Neural cell (in vitro differentiated cells): ENCODE measurements at regions not wholly inside any gene's neighbourhood (a gene's known extent, or its start where the extent isn't known, plus 50 kb on each side); places are given as distances from the start of the nearest gene placed in this dataset.

ENCODE experiments used
- H2AFZ ChIP-seq: fragments of 200-600, 300-800 bp; sonication (generic), shearing (Covaris generic); 2 replicates; pipeline ENCODE4 v1.6.0; 2014; ENCODE audit warnings: low read depth, mild to moderate bottlenecking, antibody characterized with exemption, low read length, moderate library complexity
- H3F3A ChIP-seq: fragments of 200-600 bp; shearing (Covaris generic); 2 replicates; pipeline ENCODE4 v1.6.1; 2016; ENCODE audit warnings: mild to moderate bottlenecking, moderate library complexity, mixed read lengths, antibody characterized with exemption, low read length; ENCODE audit not compliant: insufficient read depth, poor library complexity, severe bottlenecking
- H3K27ac ChIP-seq: fragments of 200-600, 300-800 bp; sonication (generic), shearing (Covaris generic); 2 replicates; pipeline ENCODE4 v1.5.1; 2014; ENCODE audit warnings: mild to moderate bottlenecking, low read length, moderate library complexity
- H3K27me3 ChIP-seq: fragments of 300-800, 200-600 bp; sonication (generic), shearing (Covaris generic); 2 replicates; pipeline ENCODE4 v1.6.0; 2014; ENCODE audit warnings: mild to moderate bottlenecking, low read depth, low read length, moderate library complexity; ENCODE audit not compliant: insufficient read depth
- H3K36me3 ChIP-seq: fragments of 300-800, 200-600 bp; sonication (generic), shearing (Covaris generic); 2 replicates; pipeline ENCODE4 v1.5.1; 2014; ENCODE audit warnings: mild to moderate bottlenecking, antibody characterized with exemption, low read length, moderate library complexity; ENCODE audit not compliant: insufficient read depth
- H3K4me2 ChIP-seq: fragments of 300-800, 200-600 bp; sonication (generic), shearing (Covaris generic); 2 replicates; pipeline ENCODE4 v1.6.0; 2014; ENCODE audit warnings: mild to moderate bottlenecking, low read length
- H3K4me3 ChIP-seq: fragments of 300-800, 200-600 bp; sonication (generic), shearing (Covaris generic); 2 replicates; pipeline ENCODE4 v1.5.1; 2014; ENCODE audit warnings: mild to moderate bottlenecking, low read length, moderate library complexity
- H3K79me2 ChIP-seq: fragments of 200-600 bp; shearing (Covaris generic); replicated peaks from 2 replicates; pipeline ENCODE4 v1.6.0; 2014; ENCODE audit warnings: mild to moderate bottlenecking, low read length, moderate library complexity; ENCODE audit not compliant: insufficient read depth
- H3K9ac ChIP-seq: fragments of 300-800, 200-600 bp; sonication (generic), shearing (Covaris generic); 2 replicates; pipeline ENCODE4 v1.6.1; 2016; ENCODE audit warnings: mild to moderate bottlenecking, low read length, mixed read lengths
- H3K9me2 ChIP-seq: fragments of 200-600 bp; shearing (Covaris generic); 2 replicates; pipeline ENCODE4 v1.6.1; 2016; ENCODE audit warnings: mild to moderate bottlenecking, low read length, mixed read lengths; ENCODE audit not compliant: insufficient read depth
- H3K9me3 ChIP-seq: fragments of 200-600, 300-800 bp; sonication (generic), shearing (Covaris generic); 2 replicates; pipeline ENCODE4 v1.6.1; 2016; ENCODE audit warnings: mild to moderate bottlenecking, mixed run types, low read length, moderate library complexity, mixed read lengths
- H4K20me1 ChIP-seq: fragments of 200-600 bp; shearing (Covaris generic); 2 replicates; pipeline ENCODE4 v1.6.1; 2016; ENCODE audit warnings: mild to moderate bottlenecking, mixed run types; ENCODE audit not compliant: insufficient read depth
- EP300 ChIP-seq: fragments of 450-650 bp; conservative IDR thresholded peaks from 2 replicates; pipeline ENCODE4 v1.6.1; 2014; ENCODE audit warnings: antibody characterized with exemption, mild to moderate bottlenecking, moderate library complexity; ENCODE audit not compliant: poor library complexity, severe bottlenecking
- EZH2 ChIP-seq: fragments of 200-600, 300-800 bp; shearing (Covaris generic), sonication (generic); IDR thresholded peaks from 2 replicates; pipeline ENCODE4 v1.6.1; 2014; ENCODE audit warnings: antibody characterized with exemption, low read length, borderline replicate concordance, mild to moderate bottlenecking; ENCODE audit not compliant: insufficient read depth, poor library complexity, severe bottlenecking
- MXI1 ChIP-seq: fragments of 450-650 bp; conservative IDR thresholded peaks from 2 replicates; pipeline ENCODE4 v1.6.1; 2014; ENCODE audit warnings: antibody characterized with exemption, mild to moderate bottlenecking; ENCODE audit not compliant: poor library complexity, severe bottlenecking
- POLR2AphosphoS5 ChIP-seq: IDR thresholded peaks from 2 replicates; pipeline ENCODE4 v1.6.1; 2012
- RAD21 ChIP-seq: fragments of 450-650 bp; conservative IDR thresholded peaks from 2 replicates; pipeline ENCODE4 v1.6.1; 2014; ENCODE audit warnings: antibody characterized with exemption, mild to moderate bottlenecking, moderate library complexity
- SMC3 ChIP-seq: fragments of 450-650 bp; conservative IDR thresholded peaks from 2 replicates; pipeline ENCODE4 v1.6.1; 2014; ENCODE audit warnings: antibody characterized with exemption, mild to moderate bottlenecking, moderate library complexity; ENCODE audit not compliant: poor library complexity
- TAF1 ChIP-seq: IDR thresholded peaks from 2 replicates; pipeline ENCODE4 v1.6.1; 2012; ENCODE audit warnings: low read depth
- TF ChIP-seq, protein P1 (sequence below): IDR thresholded peaks from 2 replicates; pipeline ENCODE4 v1.6.1; 2012; ENCODE audit warnings: borderline replicate concordance
- TF ChIP-seq, protein P2 (sequence below): fragments of 450-650 bp; IDR thresholded peaks from 2 replicates; pipeline ENCODE4 v1.5.1; 2014; ENCODE audit warnings: antibody characterized with exemption, mild to moderate bottlenecking, moderate library complexity; ENCODE audit not compliant: poor library complexity, severe bottlenecking

DNA sequence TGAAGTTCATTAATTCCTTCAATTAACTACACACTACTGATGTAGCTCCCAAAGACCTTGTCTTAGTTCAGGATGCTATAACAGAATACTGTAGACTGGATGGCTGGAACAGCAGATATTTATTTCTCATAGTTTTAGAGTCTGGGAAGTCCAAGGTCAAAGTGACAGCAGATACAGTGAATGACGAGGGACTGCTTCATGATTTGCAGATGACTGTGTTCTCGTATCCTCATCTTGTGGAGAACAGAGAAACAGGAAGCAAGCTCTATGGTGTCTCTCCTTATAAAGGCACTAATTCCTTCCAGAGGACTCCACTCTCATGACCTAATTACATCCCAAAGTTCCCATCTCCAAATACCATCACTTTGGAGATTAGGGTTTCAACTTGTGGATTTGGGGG is 65.6 kb upstream of the MAP1B start:
- no peak for TF ChIP-seq TAF1
- TF ChIP-seq SMC3 = no peak
- no peak for TF ChIP-seq MXI1
- no peak for TF ChIP-seq RAD21
- TF ChIP-seq, protein P1, sequence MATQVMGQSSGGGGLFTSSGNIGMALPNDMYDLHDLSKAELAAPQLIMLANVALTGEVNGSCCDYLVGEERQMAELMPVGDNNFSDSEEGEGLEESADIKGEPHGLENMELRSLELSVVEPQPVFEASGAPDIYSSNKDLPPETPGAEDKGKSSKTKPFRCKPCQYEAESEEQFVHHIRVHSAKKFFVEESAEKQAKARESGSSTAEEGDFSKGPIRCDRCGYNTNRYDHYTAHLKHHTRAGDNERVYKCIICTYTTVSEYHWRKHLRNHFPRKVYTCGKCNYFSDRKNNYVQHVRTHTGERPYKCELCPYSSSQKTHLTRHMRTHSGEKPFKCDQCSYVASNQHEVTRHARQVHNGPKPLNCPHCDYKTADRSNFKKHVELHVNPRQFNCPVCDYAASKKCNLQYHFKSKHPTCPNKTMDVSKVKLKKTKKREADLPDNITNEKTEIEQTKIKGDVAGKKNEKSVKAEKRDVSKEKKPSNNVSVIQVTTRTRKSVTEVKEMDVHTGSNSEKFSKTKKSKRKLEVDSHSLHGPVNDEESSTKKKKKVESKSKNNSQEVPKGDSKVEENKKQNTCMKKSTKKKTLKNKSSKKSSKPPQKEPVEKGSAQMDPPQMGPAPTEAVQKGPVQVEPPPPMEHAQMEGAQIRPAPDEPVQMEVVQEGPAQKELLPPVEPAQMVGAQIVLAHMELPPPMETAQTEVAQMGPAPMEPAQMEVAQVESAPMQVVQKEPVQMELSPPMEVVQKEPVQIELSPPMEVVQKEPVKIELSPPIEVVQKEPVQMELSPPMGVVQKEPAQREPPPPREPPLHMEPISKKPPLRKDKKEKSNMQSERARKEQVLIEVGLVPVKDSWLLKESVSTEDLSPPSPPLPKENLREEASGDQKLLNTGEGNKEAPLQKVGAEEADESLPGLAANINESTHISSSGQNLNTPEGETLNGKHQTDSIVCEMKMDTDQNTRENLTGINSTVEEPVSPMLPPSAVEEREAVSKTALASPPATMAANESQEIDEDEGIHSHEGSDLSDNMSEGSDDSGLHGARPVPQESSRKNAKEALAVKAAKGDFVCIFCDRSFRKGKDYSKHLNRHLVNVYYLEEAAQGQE = no peak
- TF ChIP-seq, protein P2, sequence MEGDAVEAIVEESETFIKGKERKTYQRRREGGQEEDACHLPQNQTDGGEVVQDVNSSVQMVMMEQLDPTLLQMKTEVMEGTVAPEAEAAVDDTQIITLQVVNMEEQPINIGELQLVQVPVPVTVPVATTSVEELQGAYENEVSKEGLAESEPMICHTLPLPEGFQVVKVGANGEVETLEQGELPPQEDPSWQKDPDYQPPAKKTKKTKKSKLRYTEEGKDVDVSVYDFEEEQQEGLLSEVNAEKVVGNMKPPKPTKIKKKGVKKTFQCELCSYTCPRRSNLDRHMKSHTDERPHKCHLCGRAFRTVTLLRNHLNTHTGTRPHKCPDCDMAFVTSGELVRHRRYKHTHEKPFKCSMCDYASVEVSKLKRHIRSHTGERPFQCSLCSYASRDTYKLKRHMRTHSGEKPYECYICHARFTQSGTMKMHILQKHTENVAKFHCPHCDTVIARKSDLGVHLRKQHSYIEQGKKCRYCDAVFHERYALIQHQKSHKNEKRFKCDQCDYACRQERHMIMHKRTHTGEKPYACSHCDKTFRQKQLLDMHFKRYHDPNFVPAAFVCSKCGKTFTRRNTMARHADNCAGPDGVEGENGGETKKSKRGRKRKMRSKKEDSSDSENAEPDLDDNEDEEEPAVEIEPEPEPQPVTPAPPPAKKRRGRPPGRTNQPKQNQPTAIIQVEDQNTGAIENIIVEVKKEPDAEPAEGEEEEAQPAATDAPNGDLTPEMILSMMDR = no peak
- TF ChIP-seq POLR2AphosphoS5 = no peak
- no peak for TF ChIP-seq EZH2
- no peak for TF ChIP-seq EP300
- H3K9me2 ChIP-seq = no peaks in the 10 kb centered on the region
- H3K9me3 ChIP-seq = no peaks in the 10 kb centered on the region
- no peak overlapping the region for H3K4me3 ChIP-seq
- H4K20me1 ChIP-seq = no peaks in the 10 kb centered on the region
- H3K4me2 ChIP-seq = no peak overlapping the region
- H3F3A ChIP-seq = peaks cover 2% of the 10 kb centered on the region
- H3K9ac ChIP-seq = no peak overlapping the region
- H3K36me3 ChIP-seq = no peaks in the 10 kb centered on the region
- no peak overlapping the region for H2AFZ ChIP-seq
- H3K27ac ChIP-seq = no peak overlapping the region
- H3K79me2 ChIP-seq = no peaks in the 10 kb centered on the region
- H3K27me3 ChIP-seq = no peaks in the 10 kb centered on the region

DNA sequence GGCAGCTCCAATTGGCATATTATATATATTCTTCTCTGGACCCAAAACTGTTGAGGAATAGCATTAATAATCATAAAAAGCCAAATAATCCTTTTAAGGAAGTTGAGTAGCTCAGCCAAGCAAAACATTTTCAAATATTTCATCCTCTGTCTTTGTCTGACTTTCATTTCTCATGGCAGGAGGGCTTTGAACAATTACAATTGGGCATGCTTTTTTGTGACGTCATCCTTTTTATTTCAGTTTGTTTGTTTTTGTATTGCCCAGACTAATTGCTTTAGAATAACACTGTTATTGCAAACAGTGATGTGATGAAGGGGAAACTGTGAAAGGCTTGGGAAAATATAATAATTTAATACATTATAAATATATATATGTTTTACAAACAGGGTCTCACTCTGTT is 65.2 kb upstream of the MAP1B start:
- Histone ChIP-seq H2AFZ (no peak overlapping the region), H3K79me2 (no peaks in the 10 kb centered on the region), H3K4me3 (no peak overlapping the region), H3K36me3 (no peaks in the 10 kb centered on the region), H3K4me2 (no peak overlapping the region), H3K9ac (no peak overlapping the region), H3F3A (peaks cover 2% of the 10 kb centered on the region), H3K27ac (no peak overlapping the region), H3K27me3 (no peaks in the 10 kb centered on the region), H4K20me1 (no peaks in the 10 kb centered on the region), H3K9me2 (no peaks in the 10 kb centered on the region), H3K9me3 (no peaks in the 10 kb centered on the region)
- TF ChIP-seq TAF1 = no peak
- TF ChIP-seq, protein P1 = no peak
- TF ChIP-seq, protein P2 = no peak
- no peak for TF ChIP-seq RAD21
- TF ChIP-seq MXI1 = no peak
- TF ChIP-seq EP300 = no peak
- no peak for TF ChIP-seq POLR2AphosphoS5
